ENCODE measurements at regions not wholly inside any gene's neighbourhood (a gene's known extent, or its start where the extent isn't known, plus 50 kb on each side); places are given as distances from the start of the nearest gene placed in this dataset.

DNA sequence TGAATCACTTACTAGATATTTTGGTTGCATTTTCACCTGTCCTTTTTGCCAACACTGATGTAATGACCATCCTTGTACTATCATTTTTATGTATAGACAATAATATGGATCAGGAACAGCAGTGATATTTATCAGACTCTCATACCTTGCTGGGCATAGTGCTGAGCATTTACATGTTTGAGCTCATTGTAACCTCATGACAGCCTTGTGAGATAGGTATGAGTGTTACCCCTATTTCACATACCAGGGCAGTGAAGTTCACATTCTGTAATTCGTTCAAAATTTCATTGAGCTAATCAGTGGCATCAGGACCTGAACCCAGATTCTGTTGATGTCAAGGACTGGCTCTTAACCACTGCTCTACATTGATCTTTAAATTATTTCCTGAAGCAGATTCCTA, 221.5 kb upstream of the TBL1XR1 start:
- intact Hi-C loops (cut with DNase I): no loop called here
- ATAC-seq: no peak
- Histone ChIP-seq H3K4me1 (peaks cover 0 to 28% (median 12%) of the 10 kb centered on the region in 12 donors), H3K27me3 (no peaks in the 10 kb centered on the region), H3K27ac (no peak overlapping the region), H3K9me3 (no peaks in the 10 kb centered on the region), H3K4me3 (no peak overlapping the region), H3K36me3 (no peaks in the 10 kb centered on the region)
- 29 to 57% (median 45%) methylated on average over 1 of the region's 1 CpG for WGBS, 4 donors
- no peak for TF ChIP-seq POLR2A (IDR thresholded peaks at IDR 0.05)
- TF ChIP-seq, protein P1, sequence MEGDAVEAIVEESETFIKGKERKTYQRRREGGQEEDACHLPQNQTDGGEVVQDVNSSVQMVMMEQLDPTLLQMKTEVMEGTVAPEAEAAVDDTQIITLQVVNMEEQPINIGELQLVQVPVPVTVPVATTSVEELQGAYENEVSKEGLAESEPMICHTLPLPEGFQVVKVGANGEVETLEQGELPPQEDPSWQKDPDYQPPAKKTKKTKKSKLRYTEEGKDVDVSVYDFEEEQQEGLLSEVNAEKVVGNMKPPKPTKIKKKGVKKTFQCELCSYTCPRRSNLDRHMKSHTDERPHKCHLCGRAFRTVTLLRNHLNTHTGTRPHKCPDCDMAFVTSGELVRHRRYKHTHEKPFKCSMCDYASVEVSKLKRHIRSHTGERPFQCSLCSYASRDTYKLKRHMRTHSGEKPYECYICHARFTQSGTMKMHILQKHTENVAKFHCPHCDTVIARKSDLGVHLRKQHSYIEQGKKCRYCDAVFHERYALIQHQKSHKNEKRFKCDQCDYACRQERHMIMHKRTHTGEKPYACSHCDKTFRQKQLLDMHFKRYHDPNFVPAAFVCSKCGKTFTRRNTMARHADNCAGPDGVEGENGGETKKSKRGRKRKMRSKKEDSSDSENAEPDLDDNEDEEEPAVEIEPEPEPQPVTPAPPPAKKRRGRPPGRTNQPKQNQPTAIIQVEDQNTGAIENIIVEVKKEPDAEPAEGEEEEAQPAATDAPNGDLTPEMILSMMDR (IDR thresholded peaks at IDR 0.05): no peak
- no peak for DNase-seq

GRCh38 chr3:177419904-177420601, 222.8 kb upstream of the TBL1XR1 start:
- intact Hi-C loops (cut with DNase I): no loop called here
- no peaks in the 10 kb centered on the region for H3K9me3 ChIP-seq
- DNase-seq (no peak), ATAC-seq (peak in 2 of 4 donors; percentile 24 to 39)
- peaks cover 0 to 28% (median 12%) of the 10 kb centered on the region in 12 donors for H3K4me1 ChIP-seq
- no peaks in the 10 kb centered on the region for H3K27me3 ChIP-seq
- no peaks in the 10 kb centered on the region for H3K36me3 ChIP-seq
- no peak overlapping the region for H3K4me3 ChIP-seq
- 36 to 48% (median 47%) methylated on average over 7 of the region's 7 CpGs for WGBS, 4 donors
- TF ChIP-seq POLR2A (IDR thresholded peaks at IDR 0.05): no peak
- TF ChIP-seq, protein P1 (IDR thresholded peaks at IDR 0.05): no peak
- no peak overlapping the region for H3K27ac ChIP-seq

DNA sequence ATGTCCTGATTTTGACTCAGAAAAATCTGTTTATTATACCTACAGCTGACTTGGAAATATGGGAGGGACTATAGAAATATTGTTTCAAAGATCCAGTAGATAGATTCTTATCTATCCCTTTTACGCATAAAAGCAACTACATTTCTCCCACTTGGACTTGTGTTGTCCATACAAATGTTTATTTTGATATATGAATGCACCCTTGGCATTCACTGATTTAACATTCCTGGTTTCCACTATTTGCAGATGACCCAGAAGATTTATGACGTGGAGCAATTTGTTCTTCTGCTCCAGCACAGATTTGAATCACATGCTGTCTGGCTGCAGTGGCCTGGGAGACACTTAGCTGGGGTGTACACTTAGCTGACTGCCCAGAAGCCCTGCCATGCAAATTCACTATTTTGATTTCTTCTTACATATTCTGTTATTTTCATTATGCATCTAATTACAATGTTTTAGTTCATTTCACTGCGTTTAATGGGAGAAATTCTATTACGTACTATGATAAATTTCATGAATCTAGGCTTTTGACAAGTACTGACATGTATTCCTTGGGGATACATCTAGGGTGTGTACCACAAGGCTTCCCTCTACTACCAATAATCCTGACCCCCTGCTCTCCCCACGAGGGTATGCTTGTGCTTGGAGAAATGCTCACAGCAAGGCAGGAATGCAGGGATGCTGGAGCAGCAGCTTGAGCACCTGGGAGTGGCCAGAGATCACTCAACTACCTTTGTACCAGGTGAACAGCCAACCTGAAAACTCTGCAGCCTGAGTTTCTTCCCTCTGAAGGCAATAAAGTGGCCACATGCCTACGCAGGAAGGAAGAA, 223.6 kb upstream of the TBL1XR1 start:
- ATAC-seq (no peak), DNase-seq (no peak)
- Histone ChIP-seq H3K4me1 (peaks cover 0 to 31% (median 12%) of the 10 kb centered on the region in 12 donors), H3K36me3 (no peaks in the 10 kb centered on the region), H3K27me3 (no peaks in the 10 kb centered on the region), H3K9me3 (no peaks in the 10 kb centered on the region), H3K27ac (no peak overlapping the region), H3K4me3 (no peak overlapping the region)
- intact Hi-C loops (cut with DNase I): no loop called here
- 66 to 82% (median 71%) methylated on average over 6 of the region's 6 CpGs for WGBS, 4 donors
- no peak for TF ChIP-seq POLR2A (IDR thresholded peaks at IDR 0.05)
- TF ChIP-seq, protein P1 (IDR thresholded peaks at IDR 0.05): no peak

- H3K27me3 ChIP-seq: no peaks in the 10 kb centered on the region
- ATAC-seq (peak in 3 of 4 donors; percentile 11 to 31 (median 29)), DNase-seq (peak in 1 of 5 donors; percentile 29)
- H3K9me3 ChIP-seq: no peaks in the 10 kb centered on the region
- 70 to 100% (median 89%) methylated on average over 1 of the region's 1 CpG for WGBS, 4 donors
- intact Hi-C loops (cut with DNase I): no loop called here
- peaks cover 0 to 37% (median 12%) of the 10 kb centered on the region in 12 donors for H3K4me1 ChIP-seq
- H3K27ac ChIP-seq: no peak overlapping the region
- no peak overlapping the region for H3K4me3 ChIP-seq
- H3K36me3 ChIP-seq: no peaks in the 10 kb centered on the region
- no peak for TF ChIP-seq POLR2A (IDR thresholded peaks at IDR 0.05)
- TF ChIP-seq, protein P1 (IDR thresholded peaks at IDR 0.05): no peak
Measured at GRCh38 chr3:177421481-177421785, 224.2 kb upstream of the TBL1XR1 start.

Data from heart left ventricle (tissue), 16 donors.